Coronary artery (tissue), 2 donors: ENCODE measurements at regions not wholly inside any gene's neighbourhood (a gene's known extent, or its start where the extent isn't known, plus 50 kb on each side); places are given as distances from the start of the nearest gene placed in this dataset.
A peak's percentile ranks its signal among the peaks of the same experiment; 100 is the strongest.

Source experiments
- DNase-seq: peaks from one replicate; pipeline ENCODE4 v3.0.0-alpha.2; 2017; ENCODE audit warnings: low spot score
- H3K27ac ChIP-seq, 2 donors: fragments of 200-600 bp; sonication (generic); one replicate each; pipeline ENCODE4 v1.5.1; 2016 to 2019
- H3K4me3 ChIP-seq: fragments of 200-600 bp; sonication (generic); 2 replicates; pipeline ENCODE4 v1.5.1; 2016; ENCODE audit warnings: mild to moderate bottlenecking, moderate library complexity
- TF ChIP-seq, protein P1 (sequence below): fragments of 200-600 bp; sonication (generic); IDR thresholded peaks from one replicate; pipeline ENCODE4 v1.5.1; 2019; ENCODE audit warnings: antibody characterized with exemption

DNA sequence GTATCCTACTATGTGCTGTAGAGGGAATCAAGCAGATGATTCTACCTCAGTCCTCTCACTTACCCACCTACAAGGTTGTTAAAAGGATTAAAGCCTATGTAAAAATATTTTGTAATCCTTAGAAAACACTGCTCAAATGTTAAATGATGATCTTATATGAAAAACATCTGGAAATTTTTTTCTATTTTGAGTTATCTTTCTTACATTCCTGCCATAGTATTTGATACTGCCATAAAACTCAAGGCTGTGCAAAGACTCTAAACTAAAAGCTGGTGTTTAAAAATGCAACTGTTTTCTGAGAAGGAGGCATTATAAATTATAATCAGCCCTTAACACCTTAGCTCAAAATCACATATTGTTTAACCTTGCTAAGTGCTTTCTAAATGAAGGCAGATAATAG lies 474.2 kb downstream of the PRELID2 start:
- H3K4me3 ChIP-seq: no peak overlapping the region
- TF ChIP-seq, protein P1, sequence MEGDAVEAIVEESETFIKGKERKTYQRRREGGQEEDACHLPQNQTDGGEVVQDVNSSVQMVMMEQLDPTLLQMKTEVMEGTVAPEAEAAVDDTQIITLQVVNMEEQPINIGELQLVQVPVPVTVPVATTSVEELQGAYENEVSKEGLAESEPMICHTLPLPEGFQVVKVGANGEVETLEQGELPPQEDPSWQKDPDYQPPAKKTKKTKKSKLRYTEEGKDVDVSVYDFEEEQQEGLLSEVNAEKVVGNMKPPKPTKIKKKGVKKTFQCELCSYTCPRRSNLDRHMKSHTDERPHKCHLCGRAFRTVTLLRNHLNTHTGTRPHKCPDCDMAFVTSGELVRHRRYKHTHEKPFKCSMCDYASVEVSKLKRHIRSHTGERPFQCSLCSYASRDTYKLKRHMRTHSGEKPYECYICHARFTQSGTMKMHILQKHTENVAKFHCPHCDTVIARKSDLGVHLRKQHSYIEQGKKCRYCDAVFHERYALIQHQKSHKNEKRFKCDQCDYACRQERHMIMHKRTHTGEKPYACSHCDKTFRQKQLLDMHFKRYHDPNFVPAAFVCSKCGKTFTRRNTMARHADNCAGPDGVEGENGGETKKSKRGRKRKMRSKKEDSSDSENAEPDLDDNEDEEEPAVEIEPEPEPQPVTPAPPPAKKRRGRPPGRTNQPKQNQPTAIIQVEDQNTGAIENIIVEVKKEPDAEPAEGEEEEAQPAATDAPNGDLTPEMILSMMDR: no peak
- DNase-seq: no peak
- H3K27ac ChIP-seq: peak overlapping the region in 1 of 2 donors; percentile 37

DNA sequence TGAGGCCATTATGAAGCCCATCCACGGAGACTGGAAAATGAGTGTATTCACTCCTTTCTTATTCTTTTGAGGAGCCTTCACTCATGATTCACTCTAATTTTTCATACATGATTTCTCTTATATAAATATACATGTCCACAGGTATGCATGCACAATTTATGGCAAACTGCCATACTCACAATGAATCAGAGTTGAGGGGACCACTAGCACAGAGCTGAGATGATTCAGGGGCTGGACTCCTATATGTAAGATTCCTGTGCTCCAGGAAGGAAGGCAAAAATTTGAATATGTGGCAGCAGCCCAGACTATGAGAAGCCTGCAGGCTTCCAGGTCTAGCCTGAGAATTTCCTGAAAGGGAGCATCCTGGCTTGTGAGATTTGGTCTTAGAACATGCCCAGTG lies 484.6 kb downstream of the PRELID2 start:
- Histone ChIP-seq H3K27ac (no peak overlapping the region), H3K4me3 (no peak overlapping the region)
- TF ChIP-seq, protein P1: no peak
- DNase-seq: no peak

DNA sequence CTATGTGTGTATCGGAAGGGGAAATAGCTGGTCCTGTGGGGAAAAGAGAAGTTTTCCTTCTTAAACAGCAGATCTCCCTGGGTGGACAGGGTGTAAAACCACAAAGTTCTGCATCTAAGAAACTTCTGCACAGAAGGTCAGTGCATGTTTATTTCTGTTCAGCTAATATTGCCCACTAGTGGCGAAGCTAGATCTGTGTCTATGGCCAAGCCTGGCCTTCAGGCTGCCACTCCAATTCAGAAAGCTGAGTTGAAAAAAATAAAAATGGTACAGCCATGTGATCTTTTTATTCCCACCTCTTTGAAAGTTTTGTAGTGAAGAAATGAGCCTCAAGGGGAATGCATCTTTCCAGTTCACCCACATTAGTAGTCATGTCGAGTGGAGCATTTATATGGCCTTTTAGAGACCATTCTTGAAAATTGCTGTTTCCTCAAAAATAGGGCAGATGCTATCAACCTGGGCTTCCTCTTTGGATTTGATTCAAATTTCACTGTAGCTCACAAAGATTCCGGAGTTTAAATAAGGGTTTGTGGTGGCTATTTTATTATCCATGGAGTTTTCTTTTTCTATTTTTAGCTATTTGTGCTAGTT lies 488.0 kb downstream of the PRELID2 start:
- no peak for DNase-seq
- Histone ChIP-seq H3K4me3 (no peak overlapping the region), H3K27ac (no peak overlapping the region)
- TF ChIP-seq, protein P1: peak; percentile 40

DNA sequence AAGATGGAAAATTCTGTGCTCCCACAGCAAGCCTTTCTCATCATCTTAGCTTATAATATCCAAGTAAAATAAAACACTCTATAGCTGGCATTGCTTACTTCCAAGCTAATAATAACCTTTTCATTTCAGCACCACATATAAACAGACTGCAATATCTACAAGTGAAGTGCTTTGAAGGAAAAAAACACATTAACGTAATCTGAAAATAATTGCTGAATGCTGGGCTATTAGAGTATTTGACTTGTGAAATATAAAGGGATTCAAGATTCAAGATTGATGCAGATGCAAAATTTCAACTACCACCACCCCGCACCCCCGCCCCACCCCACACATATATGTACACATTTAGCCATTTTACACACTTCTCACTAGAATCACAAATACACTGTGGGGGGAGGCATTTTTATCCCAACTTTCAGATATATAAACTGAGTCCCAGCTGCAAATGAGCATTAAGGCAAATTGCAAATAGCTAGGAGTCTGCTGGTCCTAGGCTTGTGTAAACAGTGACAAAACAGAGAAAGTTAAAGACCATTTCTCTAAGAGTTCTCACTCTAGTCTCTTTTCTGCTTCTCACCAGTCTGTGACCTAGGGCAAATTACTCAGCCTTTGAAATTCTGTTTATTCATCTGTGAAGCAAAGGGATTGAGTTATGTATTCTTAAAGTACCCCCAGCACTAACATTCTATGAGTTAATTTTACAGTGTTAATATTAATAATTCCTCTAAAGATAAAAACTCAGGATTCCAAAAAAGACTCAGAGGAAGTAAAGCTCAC lies 489.4 kb downstream of the PRELID2 start:
- no peak overlapping the region for H3K4me3 ChIP-seq
- no peak for DNase-seq
- peak overlapping the region in 1 of 2 donors; percentile 20 for H3K27ac ChIP-seq
- TF ChIP-seq, protein P1: no peak

DNA sequence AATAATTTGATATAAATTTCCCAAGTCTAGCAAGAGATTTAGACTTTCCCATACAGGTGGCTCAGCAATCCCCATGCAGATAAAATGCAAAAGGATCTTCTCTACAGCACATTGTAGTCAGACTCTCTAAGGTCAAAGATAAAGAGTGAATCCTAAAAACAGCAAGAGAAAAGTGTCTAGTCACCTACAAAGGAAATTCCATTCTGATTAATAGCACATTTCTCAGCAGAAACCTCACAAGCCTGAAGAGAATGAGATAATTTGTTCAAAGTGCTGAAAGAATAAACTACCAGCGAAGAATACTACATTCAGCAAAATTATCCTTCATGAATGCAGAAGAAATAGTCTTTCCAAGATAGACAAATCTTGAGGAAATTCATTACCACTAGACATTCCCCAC lies 493.3 kb downstream of the PRELID2 start:
- Histone ChIP-seq H3K4me3 (no peak overlapping the region), H3K27ac (no peak overlapping the region)
- no peak for DNase-seq
- TF ChIP-seq, protein P1: no peak

DNA sequence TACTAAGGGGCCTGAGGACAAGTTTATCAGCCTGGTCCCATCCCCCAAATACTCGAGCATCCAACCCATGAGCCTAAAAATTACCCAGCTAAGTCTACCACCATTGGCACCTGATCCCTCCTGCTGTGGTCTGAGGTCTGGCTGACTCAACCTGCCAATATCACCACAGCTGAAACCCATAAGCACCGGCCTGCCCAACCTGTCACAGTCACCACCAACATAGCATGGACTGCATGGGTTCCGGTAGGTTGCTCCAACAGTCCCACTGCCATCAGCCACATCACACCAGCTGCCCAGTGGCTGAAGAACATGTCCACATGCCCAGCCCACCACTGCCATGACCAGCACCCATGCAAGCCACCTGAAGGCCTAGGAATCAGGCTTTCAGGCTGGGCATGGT lies 495.0 kb downstream of the PRELID2 start:
- H3K4me3 ChIP-seq: no peak overlapping the region
- DNase-seq: no peak
- TF ChIP-seq, protein P1: no peak
- H3K27ac ChIP-seq: no peak overlapping the region
